GM12891 (cell line): ENCODE measurements at regions not wholly inside any gene's neighbourhood (a gene's known extent, or its start where the extent isn't known, plus 50 kb on each side); places are given as distances from the start of the nearest gene placed in this dataset.

ENCODE experiments used
- POLR2A ChIP-seq: IDR thresholded peaks from 2 replicates; pipeline ENCODE4 v1.6.1; 2011; ENCODE audit warnings: low read depth, low read length, control low read depth
- POLR2AphosphoS5 ChIP-seq: IDR thresholded peaks from 2 replicates; pipeline ENCODE4 v1.6.1; 2011; ENCODE audit warnings: low read depth, low read length, control low read depth
- POU2F2 ChIP-seq: IDR thresholded peaks from 2 replicates; pipeline ENCODE4 v1.6.1; 2011; ENCODE audit warnings: low read depth, mild to moderate bottlenecking, control low read depth, low read length, moderate library complexity
- TAF1 ChIP-seq: IDR thresholded peaks from 2 replicates; pipeline ENCODE4 v1.6.1; 2011; ENCODE audit warnings: low read depth, low read length, control low read depth

GRCh38 chr15:58322253-58322652 lies 109.5 kb upstream of the LIPC start:
- TF ChIP-seq POLR2AphosphoS5 (no peak), POLR2A (no peak), POU2F2 (no peak), TAF1 (no peak)
